ENCODE measurements at regions not wholly inside any gene's neighbourhood (a gene's known extent, or its start where the extent isn't known, plus 50 kb on each side); places are given as distances from the start of the nearest gene placed in this dataset.
"Not testable (repeated sequence)": the region's sequence is repeated elsewhere in the genome, so short reads cannot be mapped to it uniquely, and the experiment has no call there.

DNA sequence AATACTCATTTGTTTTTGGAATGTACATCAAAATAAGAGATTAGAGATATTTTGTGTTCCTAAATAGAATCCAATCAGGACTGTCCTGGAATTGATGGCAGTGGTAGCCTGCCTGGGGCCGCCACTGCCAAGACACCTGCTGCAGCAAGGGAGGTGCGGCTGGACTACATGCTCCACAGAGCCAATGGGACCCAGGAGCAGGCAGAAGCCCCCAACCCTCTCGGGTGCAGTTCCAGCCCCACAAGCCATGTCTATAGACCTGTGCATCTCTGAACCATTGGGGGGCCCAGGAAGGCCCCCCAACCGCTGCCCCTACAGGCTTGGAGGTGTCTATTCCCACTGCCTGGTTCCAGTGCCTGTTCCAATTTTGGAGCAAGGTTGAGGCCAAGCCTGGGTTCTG lies 1524.3 kb downstream of the PCDH18 start:
- DNase-seq = no peak

DNA sequence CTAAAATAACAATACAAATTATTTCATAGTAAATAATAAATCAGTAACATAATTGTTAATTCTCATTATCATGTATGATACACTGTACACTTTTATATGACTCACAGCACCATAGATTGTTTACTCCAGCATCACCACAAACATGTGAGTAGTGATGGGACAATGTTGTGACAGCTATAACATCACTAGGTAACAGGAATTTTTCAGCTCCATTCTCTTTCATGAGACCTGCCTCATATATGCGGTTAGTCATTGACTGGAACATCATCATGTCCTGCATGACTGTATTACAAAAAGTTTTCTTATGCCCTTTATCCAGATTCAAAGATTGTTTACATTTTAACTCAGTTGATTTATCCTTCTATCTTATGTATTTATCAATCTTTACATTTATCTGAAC lies 1530.0 kb downstream of the PCDH18 start:
- no peak for DNase-seq

DNA sequence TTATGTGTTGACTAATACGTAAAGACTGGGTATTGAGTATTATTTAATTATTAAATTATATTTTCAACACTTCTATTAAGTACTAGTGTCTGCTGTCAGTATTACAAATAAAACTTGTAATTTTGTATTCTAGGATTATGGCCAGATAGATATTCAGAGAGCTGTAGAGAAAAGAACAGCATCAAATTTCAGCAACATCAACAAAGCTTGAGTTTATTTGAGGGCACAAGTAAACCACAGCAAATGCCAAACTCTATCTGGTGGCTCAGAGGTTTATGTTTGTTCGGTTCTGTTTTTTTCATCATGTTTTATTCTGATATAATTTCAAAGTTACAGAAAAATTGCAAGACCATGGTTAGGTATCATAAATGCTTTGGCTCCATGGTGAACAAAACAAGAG lies 1530.5 kb downstream of the PCDH18 start:
- DNase-seq = no peak

DNA sequence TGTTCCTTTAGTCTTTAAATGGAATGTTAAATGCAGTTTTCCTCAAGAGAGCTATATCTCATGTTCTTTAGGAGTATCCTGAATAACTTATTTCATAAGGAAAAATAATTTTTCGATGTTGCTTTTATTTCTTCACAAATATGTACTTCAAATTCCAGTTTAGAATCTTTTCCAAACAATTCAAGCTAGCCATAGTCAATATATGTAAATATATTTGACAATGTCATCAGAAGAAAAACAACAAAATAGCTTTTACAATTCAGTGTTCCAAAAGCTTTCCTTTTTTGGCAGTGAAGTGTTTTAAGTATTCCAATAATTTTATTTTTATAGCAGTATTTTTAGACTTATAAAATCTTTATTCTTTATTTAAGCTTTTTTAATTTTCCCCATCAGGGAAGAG lies 1532.0 kb downstream of the PCDH18 start:
- no peak for DNase-seq

DNA sequence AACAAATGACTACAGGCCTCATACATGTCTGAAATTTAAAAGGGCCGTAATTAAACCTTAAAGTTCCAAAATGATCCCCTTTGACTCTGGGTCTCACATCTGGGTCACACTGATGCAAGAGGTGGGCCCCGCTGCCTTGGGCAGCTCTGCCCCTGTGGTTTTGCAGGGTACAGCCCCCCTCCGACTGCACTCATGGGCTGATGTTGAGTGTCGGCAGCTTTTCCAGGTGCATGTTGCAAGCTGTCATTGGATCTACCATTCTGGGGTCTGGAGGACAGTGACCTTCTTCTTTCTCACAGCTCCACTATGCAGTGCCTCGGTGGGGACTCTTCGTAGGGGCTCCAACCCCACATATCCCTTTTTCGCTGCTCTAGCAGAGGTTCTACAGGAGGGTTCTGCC lies 1537.9 kb downstream of the PCDH18 start:
- DNase-seq = no peak

DNA sequence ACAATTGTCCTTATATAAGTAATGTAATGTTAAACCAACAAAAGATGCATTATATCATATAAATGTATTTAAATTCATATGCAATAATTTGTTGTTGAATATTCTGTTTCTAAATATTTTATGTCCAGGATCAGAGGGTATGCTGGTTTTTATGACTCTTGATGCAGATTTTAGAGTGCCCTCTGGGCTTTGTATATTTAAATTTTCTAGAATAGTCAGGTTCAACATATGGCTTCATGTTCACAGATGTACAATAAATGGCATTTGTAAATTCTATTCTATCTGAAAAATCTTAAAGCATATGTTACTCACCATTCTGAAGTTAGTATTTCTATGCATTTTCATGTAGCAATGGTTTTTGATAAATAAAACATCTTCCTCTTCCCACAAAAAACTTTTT lies 1555.4 kb downstream of the PCDH18 start:
- no peak for DNase-seq

DNA sequence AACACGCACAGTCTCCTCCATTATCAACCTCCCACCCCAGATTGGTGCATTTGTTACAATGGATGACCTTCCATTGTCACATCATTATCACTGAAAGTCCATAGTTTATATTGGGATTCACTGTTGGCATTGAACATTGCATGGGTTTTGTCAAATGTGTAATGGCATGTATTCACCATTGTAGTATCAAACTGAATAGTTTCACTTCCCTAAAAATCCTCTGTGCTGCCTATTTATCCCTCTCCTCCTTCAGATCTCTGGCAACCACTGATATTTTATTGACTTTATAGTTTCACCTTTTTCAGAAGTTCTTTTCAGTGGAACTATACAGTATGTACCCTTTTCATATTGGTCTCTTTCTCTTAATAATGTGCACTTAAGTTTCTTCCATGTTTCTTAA lies 1565.4 kb downstream of the PCDH18 start:
- no peak for DNase-seq

DNA sequence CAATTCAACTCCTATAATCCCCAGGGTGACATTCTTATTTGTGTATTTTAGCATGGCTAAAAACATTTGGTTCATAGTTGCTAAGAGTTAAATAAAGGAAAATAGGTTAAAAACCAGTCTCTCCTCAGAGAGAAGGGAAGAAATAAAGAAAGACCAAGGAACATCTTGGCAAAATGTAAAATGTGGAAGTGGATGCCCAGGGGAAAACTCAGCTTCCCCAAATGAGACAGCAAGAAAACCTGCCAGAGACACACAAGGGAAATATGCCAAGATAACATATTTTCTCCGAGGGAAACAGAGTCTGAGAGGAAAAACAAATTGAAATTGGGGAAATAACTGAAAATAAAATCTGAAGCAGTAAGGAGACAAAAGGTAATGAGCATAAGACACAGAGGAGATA lies 1569.3 kb downstream of the PCDH18 start:
- DNase-seq = no peak

DNA sequence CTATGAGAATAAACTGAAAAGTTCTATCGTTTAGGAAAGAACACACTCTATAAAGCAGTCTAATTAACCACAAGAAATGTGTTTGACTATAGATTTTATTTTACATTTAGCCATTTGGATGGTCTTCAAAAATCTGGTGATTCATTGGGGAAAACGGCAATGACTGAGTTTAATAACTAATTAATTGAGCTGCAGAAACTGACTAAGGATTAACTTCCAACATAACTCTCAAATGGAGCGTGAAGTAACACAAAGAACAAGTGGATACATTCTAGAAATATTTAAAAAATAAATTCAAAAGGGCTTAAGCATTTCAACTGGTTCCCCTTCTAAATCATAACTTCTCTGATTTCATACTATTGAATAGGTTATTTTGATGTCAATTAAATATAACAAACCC lies 1582.4 kb downstream of the PCDH18 start:
- no peak for DNase-seq

DNA sequence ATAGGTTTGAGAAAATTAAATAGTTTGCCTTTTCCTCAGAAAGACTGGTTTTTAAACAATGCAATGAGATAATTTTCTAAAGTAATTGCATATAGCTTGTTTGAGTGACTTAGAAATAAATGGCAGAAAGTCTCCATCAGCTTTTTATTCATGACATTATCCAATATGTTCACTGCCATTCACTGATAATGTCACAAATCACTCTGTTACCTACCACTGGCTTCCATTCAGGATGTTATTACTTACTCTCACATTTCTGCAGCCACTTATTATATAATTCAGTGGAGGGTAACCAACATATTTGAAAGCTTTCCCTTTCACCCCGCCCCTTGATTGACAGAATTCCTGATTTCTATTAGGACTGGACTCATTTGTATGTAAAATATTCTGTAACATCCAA lies 1583.5 kb downstream of the PCDH18 start:
- no peak for DNase-seq

DNA sequence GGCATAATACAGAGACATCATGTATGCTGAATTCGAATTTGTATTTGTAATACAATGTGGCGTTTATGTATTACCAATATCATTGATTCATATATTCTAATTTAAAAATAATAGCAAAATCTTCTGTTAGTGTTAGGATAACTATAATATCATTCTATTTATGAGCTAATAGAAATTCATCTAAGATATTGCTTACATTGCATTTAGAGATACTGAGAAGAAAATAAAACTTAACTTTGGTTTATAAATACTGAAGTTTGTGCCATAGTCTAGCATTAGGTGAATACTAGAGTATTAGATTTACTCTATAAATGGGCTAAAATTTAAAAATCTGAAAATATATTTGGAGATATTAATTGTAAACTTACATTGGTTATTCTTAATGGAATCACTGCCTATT lies 1590.6 kb downstream of the PCDH18 start:
- no peak for DNase-seq

DNA sequence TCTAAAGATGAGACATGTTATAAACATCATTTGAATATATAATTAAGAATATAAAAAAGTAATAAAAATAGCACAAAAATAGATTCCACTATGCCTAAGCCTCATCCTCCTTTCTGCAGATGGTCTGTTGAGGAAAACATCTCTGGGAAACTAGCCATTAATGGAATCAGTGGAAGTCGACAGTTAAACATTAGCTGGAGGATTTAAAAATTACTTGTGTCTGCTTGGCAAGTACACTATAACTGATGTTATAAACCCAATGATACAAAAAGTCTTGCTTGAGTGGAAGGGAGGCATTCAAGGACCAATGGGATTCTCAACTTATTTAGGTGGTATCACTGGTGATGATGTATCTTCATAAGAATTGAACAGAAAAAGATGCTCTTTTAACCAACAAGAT lies 1598.3 kb downstream of the PCDH18 start:
- no peak for DNase-seq

DNA sequence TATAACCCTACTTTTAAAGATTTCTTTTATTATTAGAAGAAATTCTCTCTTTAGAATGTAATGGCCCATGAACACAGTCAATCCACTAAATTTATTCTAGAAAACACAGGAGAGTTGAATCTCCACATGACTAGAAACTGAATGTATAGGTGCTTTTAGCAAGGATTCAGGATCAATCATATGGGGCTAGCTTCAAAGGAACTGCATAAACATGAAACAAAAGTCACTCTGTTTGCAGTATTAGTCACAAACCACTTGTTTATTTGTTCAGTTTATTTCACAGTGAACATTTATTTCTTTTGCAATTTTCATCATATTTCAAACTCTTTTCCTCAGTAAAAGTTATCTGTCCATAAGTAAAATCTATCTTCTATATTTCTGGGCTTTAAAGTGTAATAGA lies 1604.6 kb downstream of the PCDH18 start:
- no peak for DNase-seq

DNA sequence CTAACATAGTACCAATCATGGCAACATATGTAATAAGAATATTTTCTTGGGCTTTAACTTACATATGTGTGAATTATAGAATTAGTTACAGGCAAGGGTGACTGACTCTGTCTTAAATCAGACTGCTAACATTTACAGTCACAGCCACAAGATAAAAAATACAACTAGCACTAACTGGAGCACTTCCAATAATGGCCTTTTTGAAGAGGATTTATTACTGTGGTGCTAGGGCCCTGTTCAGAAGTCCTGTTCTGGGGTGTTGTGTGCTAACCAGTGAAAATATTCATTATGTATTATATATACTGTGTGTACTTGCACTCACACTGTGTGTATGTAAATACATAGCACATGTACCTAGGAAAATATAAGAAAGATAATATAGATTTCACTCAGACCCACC lies 1611.2 kb downstream of the PCDH18 start:
- DNase-seq = no peak

DNA sequence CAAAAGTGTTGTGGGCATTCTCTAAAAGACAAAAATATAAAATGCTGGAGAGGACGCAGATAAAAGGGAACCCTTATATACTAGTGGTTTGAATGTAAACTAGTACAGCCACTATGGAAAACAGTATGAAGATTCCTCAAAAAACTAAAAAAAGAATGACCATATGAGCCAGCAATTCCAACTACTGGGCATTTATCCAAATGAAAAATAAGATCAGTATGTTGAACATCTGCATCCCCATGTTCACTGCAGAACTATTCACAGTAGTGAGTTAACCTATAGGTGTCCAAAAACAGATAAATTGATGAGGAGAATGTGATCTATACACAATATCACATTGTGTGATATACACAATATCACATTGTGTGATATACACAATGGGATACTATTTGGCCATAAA lies 1615.3 kb downstream of the PCDH18 start:
- DNase-seq = no peak

DNA sequence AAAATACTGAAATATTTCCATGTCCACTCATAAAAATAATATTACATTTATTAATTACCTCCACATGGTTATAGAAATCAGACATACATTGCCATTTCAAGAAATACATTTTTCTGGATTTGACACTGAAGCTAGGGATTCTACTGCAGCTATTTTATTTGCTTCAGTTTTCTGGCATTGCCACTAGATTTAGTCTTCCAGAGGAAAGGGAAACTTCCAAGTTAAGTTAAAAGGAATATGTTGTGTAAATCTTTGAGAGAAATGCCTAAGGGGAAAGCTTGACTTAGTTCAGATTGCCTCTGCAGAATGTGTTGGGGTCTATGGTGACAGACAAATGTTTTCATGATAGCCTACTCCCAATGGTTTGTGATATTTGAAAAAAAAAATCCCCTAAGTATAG lies 1631.3 kb downstream of the PCDH18 start:
- no peak for DNase-seq

DNA sequence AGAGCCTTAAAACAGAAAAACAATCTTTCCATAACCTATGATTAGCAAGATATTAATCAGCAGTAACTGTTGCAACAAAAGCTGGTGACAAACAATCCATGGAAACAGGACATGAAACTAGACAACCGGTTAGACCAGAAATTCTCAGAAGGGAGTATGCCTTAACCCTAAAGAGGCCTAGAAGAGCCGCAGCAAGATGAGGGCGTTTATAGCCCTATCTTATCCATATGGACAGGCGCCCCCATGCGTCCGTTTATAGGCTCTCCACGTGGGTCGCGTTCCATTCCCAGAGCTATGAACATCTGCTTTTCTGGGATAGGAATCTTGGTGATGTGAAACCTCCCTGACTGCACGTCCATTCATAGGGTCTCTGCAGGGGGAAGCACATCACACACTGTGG lies 1662.7 kb upstream of the PABPC4L start:
- DNase-seq = not testable (repeated sequence)

DNA sequence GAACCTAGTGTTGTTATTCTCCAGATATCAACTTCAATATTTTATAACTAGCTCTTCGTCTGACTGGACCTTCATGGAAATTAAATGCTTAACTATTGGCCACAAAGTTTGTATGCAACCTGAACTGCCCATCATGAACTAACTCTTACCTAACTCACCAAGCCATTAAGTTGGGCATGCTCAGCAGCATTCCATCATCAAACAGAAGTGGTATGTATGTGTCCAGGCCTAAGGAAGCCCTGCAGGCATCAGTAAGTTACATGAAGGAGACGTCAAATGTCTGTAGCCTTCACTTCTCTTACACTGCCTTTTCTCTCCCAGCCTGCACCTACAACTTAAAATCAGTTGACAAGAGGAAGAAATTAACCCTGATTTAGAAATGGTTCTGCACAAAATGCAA lies 1639.2 kb upstream of the PABPC4L start:
- DNase-seq = no peak

DNA sequence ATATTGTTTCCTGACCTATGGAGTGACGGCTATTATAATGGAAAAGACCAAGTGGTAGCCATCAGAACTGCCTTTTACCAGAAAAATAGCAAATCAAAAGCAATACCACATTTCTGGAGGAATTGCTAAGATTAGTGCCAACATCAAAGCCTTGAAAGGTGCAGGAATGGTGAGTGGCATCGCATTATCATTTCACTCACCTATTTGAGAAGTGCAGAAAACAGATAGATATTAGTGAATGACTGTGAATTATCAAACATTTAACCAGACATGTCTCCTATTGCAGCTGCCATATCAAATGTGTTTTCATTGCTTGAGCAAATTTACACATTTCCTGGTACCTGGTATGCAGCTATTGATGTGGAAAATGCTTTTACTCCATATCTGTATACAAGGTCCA lies 1638.1 kb upstream of the PABPC4L start:
- DNase-seq = no peak

DNA sequence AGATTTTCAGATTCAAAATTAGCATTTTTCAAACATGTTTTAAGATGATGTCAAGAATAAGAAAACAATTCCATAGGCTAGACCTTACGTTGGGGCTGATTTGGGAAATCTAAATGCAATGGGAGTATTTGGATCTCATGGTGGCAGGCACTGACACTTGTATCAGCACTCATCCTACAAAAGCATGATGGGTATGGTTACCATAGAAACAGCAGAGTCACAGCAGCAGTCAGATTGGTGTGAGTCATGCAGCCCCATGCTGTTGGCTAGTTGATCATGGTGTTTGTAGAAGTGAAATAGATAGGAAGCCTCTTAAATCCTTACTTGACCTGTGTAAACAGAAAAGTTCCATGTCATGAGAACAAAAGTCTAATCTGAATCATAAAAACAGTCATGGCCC lies 1637.3 kb upstream of the PABPC4L start:
- no peak for DNase-seq

DNA sequence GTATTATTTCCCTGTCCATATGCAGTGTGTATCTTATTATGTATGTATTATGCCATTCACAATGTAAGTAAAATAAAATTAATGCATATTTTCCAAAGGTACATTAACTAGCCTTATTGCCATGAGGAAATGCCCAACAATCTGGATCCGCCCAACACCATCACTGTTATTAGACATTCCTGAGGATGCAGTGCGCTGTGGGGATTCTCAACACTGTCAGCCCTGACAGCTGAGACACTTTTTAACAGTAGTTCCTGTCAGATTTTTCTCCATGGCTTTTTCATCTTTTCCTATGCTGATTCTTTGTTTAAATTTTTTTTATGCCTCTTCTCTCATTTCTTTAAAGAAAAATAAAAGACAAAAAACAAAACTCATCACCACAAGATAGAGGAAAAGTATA lies 1632.9 kb upstream of the PABPC4L start:
- DNase-seq = no peak

DNA sequence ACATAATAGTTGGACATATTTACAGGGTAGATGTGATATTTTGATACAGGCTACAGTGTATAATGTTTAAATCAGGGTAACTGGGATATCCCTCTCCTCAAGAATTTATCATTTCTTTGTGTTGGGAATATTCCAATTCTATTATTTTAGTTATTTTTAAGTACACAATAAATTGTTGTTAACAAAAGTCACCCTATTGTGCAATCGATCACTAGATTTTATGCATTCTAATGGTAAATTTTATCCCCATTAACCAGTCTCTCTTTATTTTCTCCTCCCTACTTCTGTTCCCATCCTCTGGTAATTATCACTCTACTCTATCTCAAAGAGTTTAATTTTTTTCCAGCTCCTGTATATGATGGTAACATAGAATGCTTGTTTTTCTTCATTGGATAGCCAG lies 1631.9 kb upstream of the PABPC4L start:
- DNase-seq = no peak

DNA sequence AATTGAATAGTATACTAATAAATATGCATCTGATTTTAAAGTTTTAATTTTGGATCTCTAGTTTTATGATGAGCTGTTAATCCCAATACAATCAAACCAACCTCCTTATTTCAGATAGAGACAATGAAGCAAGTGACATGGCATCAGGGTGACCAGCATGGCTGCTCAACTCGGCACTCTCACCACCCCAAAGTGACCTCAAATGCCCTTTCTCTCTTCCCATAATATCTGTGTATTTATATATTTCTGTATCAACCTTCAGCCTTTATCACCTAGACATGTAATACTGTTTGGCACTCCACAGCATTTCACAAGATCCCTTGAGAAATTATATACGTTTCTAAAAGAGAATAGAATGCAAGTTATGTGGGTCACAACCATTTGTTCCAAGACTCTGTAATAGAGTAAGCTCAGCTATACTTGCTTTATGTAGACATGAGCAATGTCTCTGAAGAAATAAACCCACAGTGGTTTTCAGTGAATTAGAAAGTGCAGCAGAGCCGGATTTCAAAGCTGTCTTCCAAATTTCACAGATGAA lies 1623.2 kb upstream of the PABPC4L start:
- no peak for DNase-seq

DNA sequence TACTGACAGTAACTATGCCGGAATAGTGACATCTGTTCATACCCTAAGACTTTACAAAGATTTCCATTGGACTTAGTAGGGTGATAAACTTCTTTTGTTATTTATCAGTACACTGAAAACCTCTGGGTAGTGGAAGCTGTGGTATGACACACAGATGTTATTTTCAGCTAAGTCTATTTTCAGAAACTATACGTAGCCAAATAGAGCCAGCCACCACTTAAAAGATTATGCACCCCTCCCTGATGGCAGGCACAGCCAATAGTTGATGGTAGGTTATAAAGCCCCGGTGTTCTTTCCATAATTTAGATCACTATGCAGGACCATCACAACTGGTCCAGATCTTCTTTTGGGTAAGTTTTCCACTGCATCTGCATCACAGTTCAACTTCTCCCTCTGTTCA lies 1603.2 kb upstream of the PABPC4L start:
- no peak for DNase-seq

DNA sequence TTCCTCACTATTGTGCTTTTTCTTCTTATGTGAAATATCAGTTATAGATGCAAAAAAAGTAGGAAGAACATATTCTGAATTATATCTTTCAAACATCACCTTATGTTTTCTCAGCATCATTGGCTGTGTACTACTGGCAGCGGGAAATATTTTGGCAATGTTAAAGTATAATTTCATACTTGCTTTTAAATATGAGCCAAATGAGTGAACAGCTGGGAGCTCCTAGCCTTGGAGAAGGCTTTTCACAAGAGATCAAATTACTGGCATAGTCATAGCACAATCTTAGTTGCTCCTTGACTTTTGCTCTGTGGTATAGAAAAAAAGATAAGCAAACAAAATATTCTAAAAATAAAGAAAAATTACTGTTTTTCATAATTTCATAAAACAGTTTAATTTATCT lies 1575.8 kb upstream of the PABPC4L start:
- no peak for DNase-seq

DNA sequence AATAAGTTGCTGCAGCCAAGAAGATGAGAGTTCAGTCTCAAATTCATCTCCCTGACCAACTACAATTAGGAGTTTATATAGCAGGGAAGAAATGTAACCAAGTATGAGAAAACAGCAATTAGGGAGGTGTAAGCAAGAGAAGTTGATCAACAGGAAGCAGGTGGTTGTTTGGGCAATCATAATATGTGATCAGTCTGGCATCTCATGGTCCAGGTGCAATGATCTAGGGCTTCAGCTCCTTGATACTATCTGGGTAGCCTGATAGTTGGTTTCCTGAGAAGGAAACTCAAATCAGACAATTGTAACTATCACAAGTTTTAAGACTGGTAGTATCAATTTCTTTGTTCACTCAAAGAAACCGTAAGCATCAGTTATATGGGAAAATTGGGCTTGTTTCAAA lies 1574.3 kb upstream of the PABPC4L start:
- DNase-seq = no peak

Data from left hindlimb (tissue), 1 donor.